Fibroblast of villous mesenchyme (primary cell): ENCODE measurements at regions not wholly inside any gene's neighbourhood (a gene's known extent, or its start where the extent isn't known, plus 50 kb on each side); places are given as distances from the start of the nearest gene placed in this dataset.

Source experiments
- DNase-seq: peaks from one replicate; pipeline ENCODE4 v3.0.0-alpha.2; 2010; ENCODE audit warnings: low read depth
- H3K4me3 ChIP-seq: 2 replicates; pipeline ENCODE4 v1.5.1; 2011; ENCODE audit warnings: low read depth, mild to moderate bottlenecking, low read length
- CTCF ChIP-seq: IDR thresholded peaks from 2 replicates; pipeline ENCODE4 v1.5.1; 2012; ENCODE audit warnings: low read depth, mild to moderate bottlenecking, low read length; ENCODE audit not compliant: insufficient read depth

DNA sequence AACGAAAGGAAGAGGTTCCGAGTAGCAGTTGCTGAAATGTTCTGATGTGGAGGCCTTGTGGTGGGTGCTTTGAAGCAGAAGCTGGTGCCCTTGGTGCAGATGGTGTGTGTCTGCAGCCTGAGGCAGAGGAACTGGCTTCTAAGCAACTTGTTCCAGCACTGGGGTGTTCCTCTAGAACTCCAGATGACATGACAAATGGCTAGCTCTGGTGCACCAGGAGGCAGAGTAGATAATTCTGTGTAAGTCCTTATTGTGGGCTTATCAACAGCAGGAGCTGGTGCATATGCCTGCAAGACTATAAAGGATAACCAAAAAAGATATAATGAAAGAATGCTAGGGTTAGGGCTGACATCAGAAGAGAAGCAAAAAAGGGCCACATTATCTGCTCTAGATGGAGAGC lies 76.5 kb downstream of the ARL5B start:
- no peak for DNase-seq
- no peak for TF ChIP-seq CTCF
- H3K4me3 ChIP-seq, result no peak overlapping the region

DNA sequence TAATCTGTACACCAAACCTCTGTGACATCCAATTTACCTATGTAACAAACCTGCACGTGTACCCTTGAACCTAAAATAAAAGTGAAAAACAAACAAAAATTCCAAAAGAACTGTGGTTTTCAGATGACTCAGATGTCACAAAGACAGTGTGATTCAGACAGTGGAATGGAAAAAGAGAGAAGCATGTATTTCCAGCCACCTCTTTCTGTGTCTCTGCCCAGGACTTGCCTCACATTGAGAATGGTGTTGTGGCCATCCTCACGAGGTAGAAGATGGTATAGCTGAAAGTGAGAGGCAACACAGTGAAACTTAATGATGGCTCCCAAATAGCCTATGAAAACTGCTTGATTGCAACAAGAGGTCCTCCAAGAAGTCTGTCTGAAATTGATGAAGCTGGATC lies 78.0 kb downstream of the ARL5B start:
- no peak for TF ChIP-seq CTCF
- peak; percentile 3 for DNase-seq

DNA sequence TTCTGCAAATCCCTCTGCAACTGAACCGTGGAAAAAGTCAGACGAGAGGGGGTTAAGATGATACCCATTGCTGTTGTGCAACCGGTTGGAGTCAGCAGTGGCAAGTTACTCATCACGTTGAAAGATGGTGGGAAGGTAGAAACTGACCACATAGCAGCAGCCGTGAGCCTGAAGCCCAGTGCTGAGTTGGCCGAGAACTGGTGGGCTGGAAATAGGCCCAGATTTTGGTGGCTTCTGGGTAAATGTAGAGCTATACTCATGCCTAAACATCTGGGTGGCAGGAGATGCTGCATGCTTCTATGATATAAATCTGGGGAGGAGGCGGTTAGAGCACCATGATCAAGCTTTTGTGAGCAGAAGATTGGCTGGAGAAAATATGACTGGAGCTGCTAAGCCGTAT lies 78.6 kb downstream of the ARL5B start:
- DNase-seq, result peak; percentile 17
- no peak for TF ChIP-seq CTCF

More for the DNA sequence above, 78.0 kb downstream of the ARL5B start:
- H3K4me3 ChIP-seq, result no peak overlapping the region

DNA sequence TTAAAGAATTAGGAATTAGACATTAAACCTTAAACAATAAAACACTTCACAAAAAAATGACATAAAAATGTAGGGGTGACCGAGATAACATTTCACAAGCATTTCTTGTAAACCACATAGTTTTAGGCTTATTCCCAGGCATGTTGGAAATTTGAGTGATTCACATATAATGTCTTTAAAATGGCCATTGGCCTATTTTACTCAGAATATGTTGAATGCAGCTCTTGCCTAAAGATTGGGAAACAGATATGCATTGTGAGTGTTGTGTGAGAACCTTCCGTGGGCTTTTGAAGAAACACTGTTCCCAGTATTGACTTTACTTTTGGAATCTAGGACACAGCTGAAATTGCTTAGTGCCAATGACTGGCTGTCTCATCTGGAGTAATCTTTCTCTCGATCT lies 79.6 kb downstream of the ARL5B start:
- no peak for TF ChIP-seq CTCF
- H3K4me3 ChIP-seq, result no peak overlapping the region

More for the DNA sequence above, 78.6 kb downstream of the ARL5B start:
- H3K4me3 ChIP-seq, result no peak overlapping the region

DNA sequence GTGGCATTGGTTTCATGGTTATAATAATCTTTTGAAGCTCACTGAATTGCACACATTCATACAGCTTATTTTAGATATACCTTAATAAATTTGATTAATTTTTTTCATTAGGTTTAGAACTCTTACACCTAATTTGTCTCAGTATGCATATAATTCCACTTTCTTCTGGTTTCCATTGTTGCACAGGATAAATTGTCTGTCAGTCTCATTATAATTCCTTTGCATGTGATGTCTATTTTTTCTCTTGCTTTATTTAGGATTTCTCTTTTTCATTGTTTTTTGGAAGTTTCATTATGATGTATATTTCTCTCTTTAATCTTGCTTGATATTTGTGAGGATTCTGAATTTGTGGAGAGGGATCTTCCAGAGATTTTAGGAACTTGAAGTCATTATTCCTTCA lies 84.7 kb downstream of the ARL5B start:
- no peak overlapping the region for H3K4me3 ChIP-seq
- TF ChIP-seq CTCF, result no peak
- no peak for DNase-seq

More for the DNA sequence above, 79.6 kb downstream of the ARL5B start:
- DNase-seq, result peak; percentile 30

GRCh38 chr10:18753312-18753895 lies 94.2 kb downstream of the ARL5B start:
- DNase-seq, result no peak
- no peak overlapping the region for H3K4me3 ChIP-seq
- TF ChIP-seq CTCF, result no peak

DNA sequence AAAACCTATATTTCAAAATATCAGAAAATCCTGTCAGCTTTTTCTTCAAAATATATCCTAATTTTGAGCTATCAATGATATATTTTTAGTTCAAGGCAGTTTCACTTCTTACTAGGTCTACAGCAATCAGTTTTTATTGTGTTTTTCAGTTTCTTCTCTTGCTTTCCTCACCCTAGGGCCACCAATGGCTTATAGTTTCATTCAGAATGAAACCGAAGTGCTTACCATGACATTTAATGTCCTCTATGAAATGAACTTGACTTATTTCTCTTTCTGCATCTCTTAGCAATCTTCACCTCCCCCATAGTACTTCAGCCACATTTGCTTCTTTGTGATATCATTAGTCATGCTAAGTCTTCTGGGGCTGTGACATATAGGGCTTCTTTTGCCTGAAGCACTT lies 100.3 kb downstream of the ARL5B start:
- DNase-seq, result no peak
- TF ChIP-seq CTCF, result no peak
- no peak overlapping the region for H3K4me3 ChIP-seq
